Muscle layer of colon (tissue), 2 donors: ENCODE measurements at regions not wholly inside any gene's neighbourhood (a gene's known extent, or its start where the extent isn't known, plus 50 kb on each side); places are given as distances from the start of the nearest gene placed in this dataset.

Source experiments
- H3K27ac ChIP-seq: one replicate; pipeline ENCODE4 v1.7.0; 2013; ENCODE audit warnings: low read depth, mild to moderate bottlenecking, low read length, moderate library complexity
- H3K27me3 ChIP-seq, 2 donors: one replicate each; pipeline ENCODE4 v1.7.0; 2013; ENCODE audit warnings: low read length in 2 of 2, mild to moderate bottlenecking in 2 of 2; ENCODE audit not compliant: insufficient read depth in 2 of 2, control insufficient read depth in 1 of 2
- H3K36me3 ChIP-seq: one replicate; pipeline ENCODE4 v1.7.0; 2013; ENCODE audit warnings: mild to moderate bottlenecking, low read length; ENCODE audit not compliant: insufficient read depth
- H3K4me1 ChIP-seq: one replicate; pipeline ENCODE4 v1.7.0; 2013; ENCODE audit warnings: mild to moderate bottlenecking, low read length; ENCODE audit not compliant: insufficient read depth
- H3K4me3 ChIP-seq, 2 donors: one replicate each; pipeline ENCODE4 v1.7.0; 2013; ENCODE audit warnings: low read length in 2 of 2, low read depth in 1 of 2, mild to moderate bottlenecking in 1 of 2, moderate library complexity in 1 of 2
- H3K9ac ChIP-seq: one replicate; pipeline ENCODE4 v1.7.0; 2013; ENCODE audit warnings: low read length
- H3K9me3 ChIP-seq: one replicate; pipeline ENCODE4 v1.7.0; 2013; ENCODE audit warnings: mild to moderate bottlenecking, low read length
- donor health status: abdominal sarcoma.
- donor health status: Adenocarcinoma of cecum.

GRCh38 chr1:232440325-232441035 lies 189.5 kb downstream of the SIPA1L2 start:
- Histone ChIP-seq H3K9ac (no peak overlapping the region), H3K27me3 (no peaks in the 10 kb centered on the region), H3K9me3 (no peaks in the 10 kb centered on the region), H3K27ac (no peak overlapping the region), H3K4me3 (no peak overlapping the region), H3K4me1 (peaks cover 11% of the 10 kb centered on the region), H3K36me3 (peaks cover 51% of the 10 kb centered on the region)

GRCh38 chr1:232439011-232439410 lies 190.9 kb downstream of the SIPA1L2 start:
- Histone ChIP-seq H3K27ac (no peak overlapping the region), H3K4me3 (no peak overlapping the region), H3K36me3 (peaks cover 54% of the 10 kb centered on the region), H3K9ac (no peak overlapping the region), H3K9me3 (no peaks in the 10 kb centered on the region), H3K27me3 (no peaks in the 10 kb centered on the region), H3K4me1 (peaks cover 14% of the 10 kb centered on the region)

- H3K4me3 ChIP-seq: no peak overlapping the region
- no peaks in the 10 kb centered on the region for H3K9me3 ChIP-seq
- peaks cover 14% of the 10 kb centered on the region for H3K4me1 ChIP-seq
- H3K9ac ChIP-seq: no peak overlapping the region
- H3K36me3 ChIP-seq: peaks cover 54% of the 10 kb centered on the region
- no peaks in the 10 kb centered on the region for H3K27me3 ChIP-seq
- no peak overlapping the region for H3K27ac ChIP-seq
Measured at GRCh38 chr1:232438476-232438875, 191.5 kb downstream of the SIPA1L2 start.

GRCh38 chr1:232437510-232437909 lies 192.4 kb downstream of the SIPA1L2 start:
- Histone ChIP-seq H3K36me3 (peaks cover 48% of the 10 kb centered on the region), H3K9me3 (no peaks in the 10 kb centered on the region), H3K9ac (no peak overlapping the region), H3K27me3 (no peaks in the 10 kb centered on the region), H3K27ac (no peak overlapping the region), H3K4me3 (no peak overlapping the region), H3K4me1 (peaks cover 14% of the 10 kb centered on the region)

GRCh38 chr1:232435729-232436128 lies 194.2 kb downstream of the SIPA1L2 start:
- Histone ChIP-seq H3K36me3 (peaks cover 50% of the 10 kb centered on the region), H3K4me1 (peaks cover 14% of the 10 kb centered on the region), H3K27ac (no peak overlapping the region)

GRCh38 chr1:232432313-232432712 lies 197.6 kb downstream of the SIPA1L2 start:
- peaks cover 29% of the 10 kb centered on the region for H3K36me3 ChIP-seq

More at GRCh38 chr1:232435729-232436128, 194.2 kb downstream of the SIPA1L2 start:
- no peak overlapping the region for H3K4me3 ChIP-seq
- H3K9ac ChIP-seq: no peak overlapping the region
- H3K9me3 ChIP-seq: no peaks in the 10 kb centered on the region
- no peaks in the 10 kb centered on the region for H3K27me3 ChIP-seq

GRCh38 chr1:232431748-232432147 lies 198.2 kb downstream of the SIPA1L2 start:
- no peak overlapping the region for H3K9ac ChIP-seq
- H3K4me1 ChIP-seq: peaks cover 36% of the 10 kb centered on the region
- no peak overlapping the region for H3K27ac ChIP-seq
- H3K4me3 ChIP-seq: no peak overlapping the region
- peaks cover 32% of the 10 kb centered on the region for H3K36me3 ChIP-seq
- H3K27me3 ChIP-seq: no peaks in the 10 kb centered on the region
- H3K9me3 ChIP-seq: no peaks in the 10 kb centered on the region

More at GRCh38 chr1:232432313-232432712, 197.6 kb downstream of the SIPA1L2 start:
- Histone ChIP-seq H3K27ac (no peak overlapping the region), H3K27me3 (no peaks in the 10 kb centered on the region), H3K9ac (no peak overlapping the region), H3K4me1 (peaks cover 30% of the 10 kb centered on the region), H3K9me3 (no peaks in the 10 kb centered on the region), H3K4me3 (no peak overlapping the region)

- H3K9ac ChIP-seq: no peak overlapping the region
- H3K27ac ChIP-seq: no peak overlapping the region
- H3K4me3 ChIP-seq: no peak overlapping the region
- no peaks in the 10 kb centered on the region for H3K27me3 ChIP-seq
- no peaks in the 10 kb centered on the region for H3K9me3 ChIP-seq
- peaks cover 32% of the 10 kb centered on the region for H3K36me3 ChIP-seq
- peaks cover 32% of the 10 kb centered on the region for H3K4me1 ChIP-seq
Measured at GRCh38 chr1:232431326-232431725, 198.6 kb downstream of the SIPA1L2 start.

GRCh38 chr1:232430467-232430866 lies 199.5 kb downstream of the SIPA1L2 start:
- Histone ChIP-seq H3K9me3 (no peaks in the 10 kb centered on the region), H3K4me3 (no peak overlapping the region), H3K27me3 (no peaks in the 10 kb centered on the region), H3K4me1 (peaks cover 24% of the 10 kb centered on the region), H3K36me3 (peaks cover 37% of the 10 kb centered on the region), H3K27ac (no peak overlapping the region), H3K9ac (no peak overlapping the region)

GRCh38 chr1:232428786-232429530 lies 201.0 kb downstream of the SIPA1L2 start:
- Histone ChIP-seq H3K4me1 (peaks cover 21% of the 10 kb centered on the region), H3K4me3 (no peak overlapping the region), H3K36me3 (peaks cover 36% of the 10 kb centered on the region)

GRCh38 chr1:232428036-232428645 lies 201.8 kb downstream of the SIPA1L2 start:
- Histone ChIP-seq H3K4me1 (peaks cover 21% of the 10 kb centered on the region), H3K27ac (no peak overlapping the region), H3K36me3 (peaks cover 43% of the 10 kb centered on the region)

More at GRCh38 chr1:232428786-232429530, 201.0 kb downstream of the SIPA1L2 start:
- Histone ChIP-seq H3K9me3 (no peaks in the 10 kb centered on the region), H3K27me3 (no peaks in the 10 kb centered on the region), H3K27ac (no peak overlapping the region), H3K9ac (no peak overlapping the region)

More at GRCh38 chr1:232428036-232428645, 201.8 kb downstream of the SIPA1L2 start:
- no peak overlapping the region for H3K9ac ChIP-seq
- H3K4me3 ChIP-seq: no peak overlapping the region
- no peaks in the 10 kb centered on the region for H3K9me3 ChIP-seq
- H3K27me3 ChIP-seq: no peaks in the 10 kb centered on the region
